ENCODE measurements at regions not wholly inside any gene's neighbourhood (a gene's known extent, or its start where the extent isn't known, plus 50 kb on each side); places are given as distances from the start of the nearest gene placed in this dataset.

DNA sequence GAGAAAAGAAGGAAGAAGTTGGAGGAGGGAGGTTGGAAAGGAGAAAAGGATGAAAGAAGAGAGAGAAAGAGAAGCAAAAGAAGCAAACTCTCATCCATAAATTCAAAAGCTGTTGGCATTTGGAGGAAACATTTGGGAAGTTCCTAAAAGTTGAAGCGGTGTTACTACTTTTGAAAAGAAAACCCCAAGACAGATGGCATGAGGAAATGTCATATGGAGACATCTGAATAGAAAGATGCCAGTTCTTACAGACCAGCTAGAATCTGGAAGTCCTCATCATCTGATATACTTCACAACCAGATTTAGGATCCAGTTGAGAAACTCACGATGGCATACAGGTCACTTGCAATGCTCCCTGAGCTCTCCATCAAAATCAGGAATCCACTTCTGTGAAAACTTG, 86.9 kb downstream of the RAP2A start:
- Histone ChIP-seq H3K4me2 (ENCODE audit: insufficient read depth in 1 of 2, low read depth in 2 of 2, low read length in 2 of 2) (no peak overlapping the region), H2AFZ (ENCODE audit: low read length) (no peak overlapping the region), H3K4me1 (replicated peaks in 1 of 4; ENCODE audit: control insufficient read depth in 3 of 4, insufficient read depth in 4 of 4, low read length in 3 of 4) (no peaks in the 10 kb centered on the region), H2BK15ac (ENCODE audit: low read length) (no peak overlapping the region), H3K9ac (replicated peaks in 1 of 4; ENCODE audit: extremely low read depth in 1 of 4, low read depth in 3 of 4, low read length in 3 of 4) (no peak overlapping the region), H3K4me3 (ENCODE audit: extremely low read depth in 1 of 4, insufficient read depth in 2 of 4, low read depth in 3 of 4, low read length in 4 of 4) (no peak overlapping the region), H3K23ac (ENCODE audit: insufficient read length) (no peak overlapping the region), H4K20me1 (replicated peaks in 1 of 2; ENCODE audit: control insufficient read depth in 1 of 2, insufficient read depth in 2 of 2, low read length in 2 of 2) (no peaks in the 10 kb centered on the region), H3K56ac (replicated peaks; ENCODE audit: insufficient read length, low read depth, low read length) (no peak overlapping the region), H4K91ac (replicated peaks; ENCODE audit: insufficient read length, low read length) (no peak overlapping the region), H3K79me1 (ENCODE audit: low read depth, low read length) (no peaks in the 10 kb centered on the region), H3K9me3 (ENCODE audit: insufficient read depth in 2 of 2, low read depth in 1 of 2, low read length in 1 of 2) (peaks cover 0 to 2% of the 10 kb centered on the region in 2 experiments; a peak in 1 of 4 replicates), H2BK20ac (ENCODE audit: low read length) (no peak overlapping the region), H3K79me2 (ENCODE audit: control insufficient read depth in 1 of 2, insufficient read depth in 2 of 2, low read length in 2 of 2) (no peaks in the 10 kb centered on the region), H3K14ac (ENCODE audit: insufficient read length) (no peak overlapping the region), H2BK5ac (ENCODE audit: low read depth, low read length) (no peak overlapping the region), H3K23me2 (ENCODE audit: low read depth, low read length) (no peaks in the 10 kb centered on the region), H4K5ac (ENCODE audit: insufficient read length, low read depth, low read length) (no peak overlapping the region), H4K8ac (ENCODE audit: extremely low read depth, insufficient read depth, low read length) (no peak overlapping the region), H2AK5ac (ENCODE audit: low read depth, low read length) (no peak overlapping the region), H2BK120ac (replicated peaks; ENCODE audit: low read depth, low read length) (no peak overlapping the region), H3K27ac (ENCODE audit: low read depth, low read length) (no peak overlapping the region), H3K18ac (ENCODE audit: extremely low read depth, low read length) (no peak overlapping the region), H3K36me3 (ENCODE audit: control insufficient read depth in 2 of 4, insufficient read depth in 4 of 4, low read length in 3 of 4) (no peaks in the 10 kb centered on the region), H2BK12ac (ENCODE audit: low read depth, low read length) (no peak overlapping the region), H3K4ac (replicated peaks; ENCODE audit: insufficient read length, low read depth, low read length) (no peak overlapping the region), H3K27me3 (replicated peaks in 1 of 4; ENCODE audit: control insufficient read depth in 3 of 4, extremely low read depth in 1 of 4, insufficient read depth in 3 of 4, low read length in 3 of 4) (no peaks in the 10 kb centered on the region)
- FAIRE-seq (no peak), DNase-seq (ENCODE audit: low read depth in 1 of 2, low spot score in 2 of 2) (no peak)
- ChIA-PET CTCF (ENCODE audit: partially characterized antibody) (no interaction called here), POLR2A (ENCODE audit: partially characterized antibody) (no interaction called here)
- no peak for TF ChIP-seq YY1 (IDR thresholded peaks at IDR 0.05; ENCODE audit: low read depth, low read length)
- no peak for TF ChIP-seq SRF (IDR thresholded peaks at IDR 0.05; ENCODE audit: low read depth, low read length)
- TF ChIP-seq, protein P1, sequence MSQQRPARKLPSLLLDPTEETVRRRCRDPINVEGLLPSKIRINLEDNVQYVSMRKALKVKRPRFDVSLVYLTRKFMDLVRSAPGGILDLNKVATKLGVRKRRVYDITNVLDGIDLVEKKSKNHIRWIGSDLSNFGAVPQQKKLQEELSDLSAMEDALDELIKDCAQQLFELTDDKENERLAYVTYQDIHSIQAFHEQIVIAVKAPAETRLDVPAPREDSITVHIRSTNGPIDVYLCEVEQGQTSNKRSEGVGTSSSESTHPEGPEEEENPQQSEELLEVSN (IDR thresholded peaks at IDR 0.05) = no peak
- TF ChIP-seq KDM1A (IDR thresholded peaks at IDR 0.05; ENCODE audit: borderline replicate concordance, low read length) = no peak
- no peak for TF ChIP-seq TBP (IDR thresholded peaks at IDR 0.05; ENCODE audit: low read depth, low read length)
- no peak for TF ChIP-seq RAD21 (IDR thresholded peaks at IDR 0.05 in 1 of 2, conservative IDR thresholded peaks at IDR 0.05 in 1 of 2; ENCODE audit: low read depth in 2 of 2, low read length in 2 of 2)
- no peak for TF ChIP-seq FOSL1 (IDR thresholded peaks at IDR 0.05; ENCODE audit: insufficient read depth, low read depth, low read length)
- no peak for TF ChIP-seq CREB1 (IDR thresholded peaks at IDR 0.05)
- TF ChIP-seq SP2 (IDR thresholded peaks at IDR 0.05; ENCODE audit: low read length) = no peak
- no peak for TF ChIP-seq GABPA (IDR thresholded peaks at IDR 0.05; ENCODE audit: borderline replicate concordance, insufficient read depth, low read length)
- no peak for TF ChIP-seq HDAC2 (IDR thresholded peaks at IDR 0.05; ENCODE audit: borderline replicate concordance in 1 of 2, low read depth in 2 of 2, low read length in 2 of 2)
- WGBS, 2 experiments (ENCODE audit: extremely low coverage in 1 of 2, insufficient coverage in 1 of 2, insufficient read length in 1 of 2, insufficient replicate concordance in 2 of 2, low coverage in 1 of 2, low lambda C conversion rate in 2 of 2, missing lambda C conversion rate in 1 of 2) = 94% methylated on average over 2 of the region's 2 CpGs; no CpG with 5 or more reads in 1 of the 2 experiments
